Lung (tissue), 11 donors: ENCODE measurements at regions not wholly inside any gene's neighbourhood (a gene's known extent, or its start where the extent isn't known, plus 50 kb on each side); places are given as distances from the start of the nearest gene placed in this dataset.

ENCODE experiments used
- ATAC-seq: fragments of 200-7000 bp; cut with Tn5 transposase; one replicate; pipeline ENCODE4 v1.9.1; 2020; ENCODE audit warnings: moderate number of reproducible peaks; ENCODE audit not compliant: insufficient read depth, low FRiP score
- DNase-seq, 3 donors: peaks; one replicate each; pipeline ENCODE4 v3.0.0-alpha.2; 2013 to 2017
- H3K27ac ChIP-seq, 2 donors: one replicate each; pipeline ENCODE4 v1.5.1; 2013; ENCODE audit warnings: mild to moderate bottlenecking in 2 of 2, moderate library complexity in 2 of 2, control low read depth in 1 of 2, inconsistent platforms in 1 of 2, low read depth in 1 of 2, low read length in 1 of 2
- H3K27me3 ChIP-seq, 3 donors: one replicate each; pipeline ENCODE4 v1.5.1; 2013; ENCODE audit warnings: low read length in 2 of 3; ENCODE audit not compliant: control insufficient read depth in 3 of 3, insufficient read depth in 3 of 3
- H3K36me3 ChIP-seq, 4 donors: one replicate each; pipeline ENCODE4 v1.5.1; 2013; ENCODE audit warnings: low read length in 4 of 4, mild to moderate bottlenecking in 1 of 4, moderate library complexity in 1 of 4; ENCODE audit not compliant: control insufficient read depth in 4 of 4, insufficient read depth in 4 of 4
- H3K4me1 ChIP-seq, 5 donors: one replicate each; pipeline ENCODE4 v1.5.1; 2013; ENCODE audit warnings: low read length in 5 of 5, mild to moderate bottlenecking in 2 of 5, moderate library complexity in 1 of 5; ENCODE audit not compliant: control insufficient read depth in 5 of 5, insufficient read depth in 5 of 5
- H3K4me3 ChIP-seq: one replicate; pipeline ENCODE4 v1.5.1; 2013; ENCODE audit warnings: mild to moderate bottlenecking, control low read depth, moderate library complexity
- H3K9ac ChIP-seq, 2 donors: one replicate each; pipeline ENCODE4 v1.5.1; 2013; ENCODE audit warnings: low read length in 2 of 2, control low read depth in 1 of 2; ENCODE audit not compliant: insufficient read depth in 1 of 2
- H3K9me3 ChIP-seq, 4 donors: one replicate each; pipeline ENCODE4 v1.5.1; 2013; ENCODE audit warnings: low read length in 3 of 4, mild to moderate bottlenecking in 1 of 4, moderate library complexity in 1 of 4; ENCODE audit not compliant: control insufficient read depth in 4 of 4, insufficient read depth in 3 of 4
- CTCF ChIP-seq: IDR thresholded peaks from 2 replicates; pipeline ENCODE4 v1.5.1; 2012; ENCODE audit warnings: mild to moderate bottlenecking; ENCODE audit errors: control extremely low read depth, extremely low read depth
- WGBS, 2 donors: extraction: QIAGEN DNeasy Blood & Tissue Kit; methylation state at CpG; one replicate each; pipeline ENCODE4 v1.1.7; 2013; 5-methylcytosine and 5-hydroxymethylcytosine counted together
- donor health status: control.
- donor health status: control.
- donor health status: Bipolar disorder and iron deficiency.
- donor health status: healthy.
- donor health status: DM: yes; HTN: yes; CAD: no.

GRCh38 chrX:20477836-20478524 lies 211.3 kb upstream of the RPS6KA3 start:
- 71 to 85% methylated on average over 8 of the region's 8 CpGs for WGBS, 2 donors
- H3K9ac ChIP-seq, result no peak overlapping the region
- H3K4me1 ChIP-seq, result no peaks in the 10 kb centered on the region
- DNase-seq, result peak in 1 of 3 donors; percentile 16
- TF ChIP-seq CTCF, result no peak
- no peaks in the 10 kb centered on the region for H3K36me3 ChIP-seq
- H3K27me3 ChIP-seq, result peaks cover 0 to 43% (median 12%) of the 10 kb centered on the region in 3 donors
- no peak for ATAC-seq
- peaks cover 0 to 2% (median 0%) of the 10 kb centered on the region in 4 donors for H3K9me3 ChIP-seq
- no peak overlapping the region for H3K27ac ChIP-seq
- no peak overlapping the region for H3K4me3 ChIP-seq

GRCh38 chrX:20477219-20477618 lies 210.5 kb upstream of the RPS6KA3 start:
- Histone ChIP-seq H3K4me3 (no peak overlapping the region), H3K9me3 (peaks cover 0 to 2% (median 0%) of the 10 kb centered on the region in 4 donors), H3K4me1 (no peaks in the 10 kb centered on the region), H3K9ac (no peak overlapping the region), H3K27me3 (peaks cover 0 to 45% (median 12%) of the 10 kb centered on the region in 3 donors), H3K27ac (no peak overlapping the region), H3K36me3 (no peaks in the 10 kb centered on the region)
- no peak for TF ChIP-seq CTCF
- ATAC-seq (no peak), DNase-seq (no peak)
- 47 to 71% methylated on average over 3 of the region's 3 CpGs for WGBS, 2 donors

GRCh38 chrX:20472620-20473258 lies 206.0 kb upstream of the RPS6KA3 start:
- no peaks in the 10 kb centered on the region for H3K36me3 ChIP-seq
- H3K4me3 ChIP-seq, result no peak overlapping the region
- H3K9ac ChIP-seq, result no peak overlapping the region
- H3K27me3 ChIP-seq, result peaks cover 0 to 46% (median 10%) of the 10 kb centered on the region in 3 donors
- no peak for DNase-seq
- H3K9me3 ChIP-seq, result peaks cover 0 to 2% (median 0%) of the 10 kb centered on the region in 4 donors
- no peak for TF ChIP-seq CTCF
- ATAC-seq, result no peak
- no peaks in the 10 kb centered on the region for H3K4me1 ChIP-seq
- WGBS, 2 donors, result 74 to 96% methylated on average over 4 of the region's 4 CpGs
- no peak overlapping the region for H3K27ac ChIP-seq
